ENCODE measurements at regions not wholly inside any gene's neighbourhood (a gene's known extent, or its start where the extent isn't known, plus 50 kb on each side); places are given as distances from the start of the nearest gene placed in this dataset.
"Not testable (repeated sequence)": the region's sequence is repeated elsewhere in the genome, so short reads cannot be mapped to it uniquely, and the experiment has no call there.

GRCh38 chr2:34750742-34751141 lies 1151.6 kb upstream of the FAM98A start:
- WGBS, 2 donors: 76 to 82% methylated on average over 7 of the region's 7 CpGs
- not testable (repeated sequence) for ATAC-seq (ENCODE audit: low FRiP score)

DNA sequence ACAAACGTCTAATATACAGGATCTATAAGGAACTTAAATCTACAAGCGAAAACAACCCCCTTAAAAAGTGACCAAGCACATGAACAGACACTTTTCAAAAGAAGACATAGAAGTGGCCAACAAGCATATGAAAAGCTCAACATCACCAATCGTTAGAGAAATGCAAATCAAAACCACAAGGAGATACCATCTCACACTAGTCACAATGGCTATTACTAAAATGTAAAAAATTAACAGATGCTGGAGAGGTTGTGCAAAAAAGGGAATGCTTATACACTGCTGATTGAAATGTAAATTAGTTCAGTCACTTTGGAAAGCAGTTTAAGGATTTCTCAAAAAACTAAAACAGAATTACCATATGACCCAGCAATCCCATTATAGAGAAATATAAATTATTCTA lies 1148.5 kb upstream of the FAM98A start:
- Histone ChIP-seq H3K27me3 (ENCODE audit: control insufficient read depth in 1 of 2, insufficient read depth in 2 of 2, low read length in 1 of 2) (no peaks in the 10 kb centered on the region), H3K27ac (ENCODE audit: low read depth in 1 of 2, low read length in 2 of 2) (no peak overlapping the region), H3K9me3 (ENCODE audit: control insufficient read depth, low read length) (no peaks in the 10 kb centered on the region), H3K4me3 (ENCODE audit: low read length in 2 of 2) (no peak overlapping the region), H3K36me3 (ENCODE audit: control insufficient read depth in 1 of 2, insufficient read depth in 2 of 2, low read length in 1 of 2) (no peaks in the 10 kb centered on the region), H3K4me1 (ENCODE audit: control insufficient read depth in 1 of 2, insufficient read depth in 2 of 2, low read length in 2 of 2) (no peaks in the 10 kb centered on the region)
- intact Hi-C loops (cut with DNase I): no loop called here
- ATAC-seq (ENCODE audit: low FRiP score) (no peak), DNase-seq (no peak)
- 60 to 71% methylated on average over 3 of the region's 3 CpGs for WGBS, 2 donors

More at GRCh38 chr2:34750742-34751141, 1151.6 kb upstream of the FAM98A start:
- H3K27ac ChIP-seq (ENCODE audit: low read depth in 1 of 2, low read length in 2 of 2); DNase-seq; H3K27me3 ChIP-seq (ENCODE audit: control insufficient read depth in 1 of 2, insufficient read depth in 2 of 2, low read length in 1 of 2); H3K36me3 ChIP-seq (ENCODE audit: control insufficient read depth in 1 of 2, insufficient read depth in 2 of 2, low read length in 1 of 2); H3K4me3 ChIP-seq (ENCODE audit: low read length in 2 of 2); H3K4me1 ChIP-seq (ENCODE audit: control insufficient read depth in 1 of 2, insufficient read depth in 2 of 2, low read length in 2 of 2); intact Hi-C loops (cut with DNase I); H3K9me3 ChIP-seq (ENCODE audit: control insufficient read depth, low read length): not testable (repeated sequence)

GRCh38 chr2:34738691-34739090 lies 1139.6 kb upstream of the FAM98A start:
- ATAC-seq (ENCODE audit: low FRiP score) (no peak), DNase-seq (no peak)
- Histone ChIP-seq H3K9me3 (ENCODE audit: control insufficient read depth, low read length) (peaks cover 2% of the 10 kb centered on the region), H3K27me3 (ENCODE audit: control insufficient read depth in 1 of 2, insufficient read depth in 2 of 2, low read length in 1 of 2) (no peaks in the 10 kb centered on the region), H3K27ac (ENCODE audit: low read depth in 1 of 2, low read length in 2 of 2) (no peak overlapping the region), H3K4me1 (ENCODE audit: control insufficient read depth in 1 of 2, insufficient read depth in 2 of 2, low read length in 2 of 2) (no peaks in the 10 kb centered on the region), H3K36me3 (ENCODE audit: control insufficient read depth in 1 of 2, insufficient read depth in 2 of 2, low read length in 1 of 2) (no peaks in the 10 kb centered on the region), H3K4me3 (ENCODE audit: low read length in 2 of 2) (no peak overlapping the region)
- intact Hi-C loops (cut with DNase I): no loop called here
- 44 to 47% methylated on average over 3 of the region's 3 CpGs for WGBS, 2 donors

GRCh38 chr2:34737146-34737545 lies 1138.0 kb upstream of the FAM98A start:
- H3K27ac ChIP-seq (ENCODE audit: low read depth in 1 of 2, low read length in 2 of 2): no peak overlapping the region
- no peaks in the 10 kb centered on the region for H3K36me3 ChIP-seq (ENCODE audit: control insufficient read depth in 1 of 2, insufficient read depth in 2 of 2, low read length in 1 of 2)
- ATAC-seq (ENCODE audit: low FRiP score) (no peak), DNase-seq (no peak)
- intact Hi-C loops (cut with DNase I): no loop called here
- no peak overlapping the region for H3K4me3 ChIP-seq (ENCODE audit: low read length in 2 of 2)
- peaks cover 2% of the 10 kb centered on the region for H3K9me3 ChIP-seq (ENCODE audit: control insufficient read depth, low read length)
- no peaks in the 10 kb centered on the region for H3K27me3 ChIP-seq (ENCODE audit: control insufficient read depth in 1 of 2, insufficient read depth in 2 of 2, low read length in 1 of 2)
- 81 to 86% methylated on average over 3 of the region's 3 CpGs for WGBS, 2 donors
- no peaks in the 10 kb centered on the region for H3K4me1 ChIP-seq (ENCODE audit: control insufficient read depth in 1 of 2, insufficient read depth in 2 of 2, low read length in 2 of 2)

DNA sequence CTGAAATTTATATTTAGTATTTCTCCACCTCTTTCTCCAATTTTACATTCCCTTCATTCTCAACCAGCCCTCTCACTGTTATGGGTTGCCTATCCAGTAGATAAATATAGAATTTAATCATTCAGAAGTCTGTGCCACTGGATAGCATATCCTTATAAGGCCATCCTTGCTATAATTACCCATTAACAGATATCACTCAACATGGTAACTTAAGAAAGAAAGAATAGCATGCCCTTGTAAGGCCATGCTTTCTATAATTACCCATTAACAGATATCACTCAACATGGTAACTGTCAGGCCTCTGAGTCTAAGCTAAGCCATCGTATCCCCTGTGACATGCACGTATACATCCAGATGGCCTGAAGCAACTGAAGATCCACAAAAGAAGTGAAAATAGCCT lies 1137.4 kb upstream of the FAM98A start:
- H3K4me3 ChIP-seq (ENCODE audit: low read length in 2 of 2): no peak overlapping the region
- H3K27me3 ChIP-seq (ENCODE audit: control insufficient read depth in 1 of 2, insufficient read depth in 2 of 2, low read length in 1 of 2): no peaks in the 10 kb centered on the region
- WGBS, 2 donors: 31 to 39% methylated on average over 2 of the region's 2 CpGs
- ATAC-seq (ENCODE audit: low FRiP score) (no peak), DNase-seq (no peak)
- H3K4me1 ChIP-seq (ENCODE audit: control insufficient read depth in 1 of 2, insufficient read depth in 2 of 2, low read length in 2 of 2): no peaks in the 10 kb centered on the region
- peaks cover 2% of the 10 kb centered on the region for H3K9me3 ChIP-seq (ENCODE audit: control insufficient read depth, low read length)
- intact Hi-C loops (cut with DNase I): no loop called here
- no peak overlapping the region for H3K27ac ChIP-seq (ENCODE audit: low read depth in 1 of 2, low read length in 2 of 2)
- H3K36me3 ChIP-seq (ENCODE audit: control insufficient read depth in 1 of 2, insufficient read depth in 2 of 2, low read length in 1 of 2): no peaks in the 10 kb centered on the region

- Histone ChIP-seq H3K4me1 (ENCODE audit: control insufficient read depth in 1 of 2, insufficient read depth in 2 of 2, low read length in 2 of 2) (no peaks in the 10 kb centered on the region), H3K27ac (ENCODE audit: low read depth in 1 of 2, low read length in 2 of 2) (no peak overlapping the region), H3K4me3 (ENCODE audit: low read length in 2 of 2) (no peak overlapping the region), H3K9me3 (ENCODE audit: control insufficient read depth, low read length) (no peaks in the 10 kb centered on the region), H3K27me3 (ENCODE audit: control insufficient read depth in 1 of 2, insufficient read depth in 2 of 2, low read length in 1 of 2) (no peaks in the 10 kb centered on the region), H3K36me3 (ENCODE audit: control insufficient read depth in 1 of 2, insufficient read depth in 2 of 2, low read length in 1 of 2) (no peaks in the 10 kb centered on the region)
- intact Hi-C loops (cut with DNase I): no loop called here
- ATAC-seq (ENCODE audit: low FRiP score) (no peak), DNase-seq (no peak)
These were observed 1135.6 kb upstream of the FAM98A start for GRCh38 chr2:34734662-34735061.

DNA sequence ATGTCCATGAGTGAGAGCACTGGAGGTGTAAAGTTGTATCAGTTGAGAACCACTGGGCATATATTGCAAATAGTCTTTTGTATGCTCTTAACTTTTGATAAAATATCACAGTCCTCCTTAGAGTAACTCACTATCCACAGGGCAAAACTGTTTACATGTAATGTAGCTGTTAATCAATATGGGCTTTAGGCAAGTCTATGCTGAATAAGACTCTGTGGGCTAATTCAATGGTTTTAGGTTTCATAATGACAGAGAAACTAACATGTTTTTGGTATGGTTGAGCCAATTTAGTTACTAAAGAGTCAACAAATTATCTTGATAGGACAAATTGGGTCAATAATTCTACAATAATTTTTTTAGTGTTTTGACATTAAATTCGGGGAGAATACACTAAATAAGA lies 1134.9 kb upstream of the FAM98A start:
- ATAC-seq (ENCODE audit: low FRiP score): no peak
- intact Hi-C loops (cut with DNase I): no loop called here
- no peak for DNase-seq
- no peaks in the 10 kb centered on the region for H3K36me3 ChIP-seq (ENCODE audit: control insufficient read depth in 1 of 2, insufficient read depth in 2 of 2, low read length in 1 of 2)
- WGBS, 2 donors: 73 to 74% methylated on average over 1 of the region's 1 CpG
- no peak overlapping the region for H3K27ac ChIP-seq (ENCODE audit: low read depth in 1 of 2, low read length in 2 of 2)
- no peaks in the 10 kb centered on the region for H3K4me1 ChIP-seq (ENCODE audit: control insufficient read depth in 1 of 2, insufficient read depth in 2 of 2, low read length in 2 of 2)
- no peak overlapping the region for H3K4me3 ChIP-seq (ENCODE audit: low read length in 2 of 2)
- H3K27me3 ChIP-seq (ENCODE audit: control insufficient read depth in 1 of 2, insufficient read depth in 2 of 2, low read length in 1 of 2): no peaks in the 10 kb centered on the region
- no peaks in the 10 kb centered on the region for H3K9me3 ChIP-seq (ENCODE audit: control insufficient read depth, low read length)

- H3K36me3 ChIP-seq (ENCODE audit: control insufficient read depth in 1 of 2, insufficient read depth in 2 of 2, low read length in 1 of 2): no peaks in the 10 kb centered on the region
- ATAC-seq (ENCODE audit: low FRiP score) (no peak), DNase-seq (no peak)
- H3K27me3 ChIP-seq (ENCODE audit: control insufficient read depth in 1 of 2, insufficient read depth in 2 of 2, low read length in 1 of 2): no peaks in the 10 kb centered on the region
- H3K4me1 ChIP-seq (ENCODE audit: control insufficient read depth in 1 of 2, insufficient read depth in 2 of 2, low read length in 2 of 2): no peaks in the 10 kb centered on the region
- H3K4me3 ChIP-seq (ENCODE audit: low read length in 2 of 2): no peak overlapping the region
- no peaks in the 10 kb centered on the region for H3K9me3 ChIP-seq (ENCODE audit: control insufficient read depth, low read length)
- 73 to 75% methylated on average over 2 of the region's 2 CpGs for WGBS, 2 donors
- H3K27ac ChIP-seq (ENCODE audit: low read depth in 1 of 2, low read length in 2 of 2): no peak overlapping the region
- intact Hi-C loops (cut with DNase I): no loop called here
These were observed 1132.2 kb upstream of the FAM98A start for GRCh38 chr2:34731292-34731691.

- no peaks in the 10 kb centered on the region for H3K27me3 ChIP-seq (ENCODE audit: control insufficient read depth in 1 of 2, insufficient read depth in 2 of 2, low read length in 1 of 2)
- no peaks in the 10 kb centered on the region for H3K36me3 ChIP-seq (ENCODE audit: control insufficient read depth in 1 of 2, insufficient read depth in 2 of 2, low read length in 1 of 2)
- H3K9me3 ChIP-seq (ENCODE audit: control insufficient read depth, low read length): no peaks in the 10 kb centered on the region
- no peak for DNase-seq
- no peaks in the 10 kb centered on the region for H3K4me1 ChIP-seq (ENCODE audit: control insufficient read depth in 1 of 2, insufficient read depth in 2 of 2, low read length in 2 of 2)
- H3K4me3 ChIP-seq (ENCODE audit: low read length in 2 of 2): no peak overlapping the region
- no peak for ATAC-seq (ENCODE audit: low FRiP score)
- intact Hi-C loops (cut with DNase I): no loop called here
- WGBS, 2 donors: 18 to 20% methylated on average over 2 of the region's 2 CpGs
- no peak overlapping the region for H3K27ac ChIP-seq (ENCODE audit: low read depth in 1 of 2, low read length in 2 of 2)
These were observed 1130.7 kb upstream of the FAM98A start for GRCh38 chr2:34729845-34730244.

Data from aorta (tissue), 5 donors.